PC-3 (cell line): ENCODE measurements at regions not wholly inside any gene's neighbourhood (a gene's known extent, or its start where the extent isn't known, plus 50 kb on each side); places are given as distances from the start of the nearest gene placed in this dataset.

Experiments used
- ATAC-seq: fragments of 200-7000 bp; cut with Tn5 transposase; 2 replicates; pipeline ENCODE4 v1.9.1; 2020; ENCODE audit warnings: mild to moderate bottlenecking, moderate library complexity
- BruUV-seq: library from RNA; stranded (reverse); fragments of 400-500 nt; replicated peaks from 2 replicates; lab custom pipeline; 2021; lab: Mats Ljungman, UMichigan
- CTCF ChIA-PET: fragments of 300-600 bp; sonication (Branson Sonifier 250); formaldehyde crosslinking; loops from one replicate; lab custom pipeline; 2022; ENCODE audit warnings: antibody characterized with exemption; lab: Charles Lee
- POLR2A ChIA-PET: fragments of 300-600 bp; sonication (Branson Sonifier 250); formaldehyde crosslinking; loops from one replicate; lab custom pipeline; 2022; ENCODE audit warnings: antibody characterized with exemption; ENCODE audit not compliant: unreplicated experiment; lab: Charles Lee
- DNase-seq: peaks from one replicate; pipeline ENCODE4 v3.0.0-alpha.2; 2015
- H2AFZ ChIP-seq: fragments of 300-600 bp; sonication (generic); 2 replicates; pipeline ENCODE4 v1.6.0; 2016; ENCODE audit warnings: antibody characterized with exemption, low read length
- H3F3A ChIP-seq: fragments of 300-600 bp; sonication (generic); one replicate; pipeline ENCODE4 v1.6.0; 2017; ENCODE audit warnings: antibody characterized with exemption, low read length, control low read depth, mild to moderate bottlenecking; ENCODE audit not compliant: unreplicated experiment
- H3K27ac ChIP-seq: fragments of 300-600 bp; sonication (generic); 2 replicates; pipeline ENCODE4 v1.5.1; 2016; ENCODE audit warnings: mild to moderate bottlenecking, low read length
- H3K27me3 ChIP-seq: fragments of 300-600 bp; sonication (generic); 2 replicates; pipeline ENCODE4 v1.6.1; 2016; ENCODE audit warnings: low read length, mixed read lengths
- H3K36me3 ChIP-seq: fragments of 300-600 bp; sonication (generic); 2 replicates; pipeline ENCODE4 v1.6.1; 2016; ENCODE audit warnings: low read depth, mixed run types, low read length, mixed read lengths
- H3K4me1 ChIP-seq: fragments of 300-600 bp; sonication (generic); 2 replicates; pipeline ENCODE4 v1.5.1; 2016; ENCODE audit warnings: low read length; ENCODE audit not compliant: insufficient read depth
- H3K4me2 ChIP-seq: fragments of 300-600 bp; sonication (generic); 2 replicates; pipeline ENCODE4 v1.6.0; 2016; ENCODE audit warnings: low read length
- H3K4me3 ChIP-seq: fragments of 300-600 bp; sonication (generic); 2 replicates; pipeline ENCODE4 v1.5.1; 2016; ENCODE audit warnings: mild to moderate bottlenecking, low read length, mixed read lengths
- H3K79me2 ChIP-seq: fragments of 300-600 bp; sonication (generic); 2 replicates; pipeline ENCODE4 v1.6.1; 2017; ENCODE audit warnings: low read length, mixed read lengths
- H3K9ac ChIP-seq: fragments of 300-600 bp; sonication (generic); 2 replicates; pipeline ENCODE4 v1.6.0; 2016; ENCODE audit warnings: mild to moderate bottlenecking, low read length
- H3K9me2 ChIP-seq: fragments of 300-600 bp; sonication (generic); replicated peaks from 2 replicates; pipeline ENCODE4 v1.6.1; 2016; ENCODE audit warnings: mixed run types, low read length, mixed read lengths
- H3K9me3 ChIP-seq: fragments of 300-600 bp; sonication (generic); 2 replicates; pipeline ENCODE4 v1.6.1; 2016; ENCODE audit warnings: low read length, mixed read lengths
- H4K20me1 ChIP-seq: fragments of 300-600 bp; sonication (generic); 2 replicates; pipeline ENCODE4 v1.6.1; 2016; ENCODE audit warnings: low read length, mixed read lengths
- CTCF ChIP-seq: fragments of 300-600 bp; sonication (generic); conservative IDR thresholded peaks from 2 replicates; pipeline ENCODE4 v1.5.1; 2017; ENCODE audit warnings: antibody characterized with exemption, low read depth, mild to moderate bottlenecking, low read length
- EZH2 ChIP-seq: fragments of 300-600 bp; sonication (generic); IDR thresholded peaks from one replicate; pipeline ENCODE4 v1.6.1; 2017; ENCODE audit warnings: antibody characterized with exemption, mild to moderate bottlenecking, low read length; ENCODE audit not compliant: unreplicated experiment
- EZH2phosphoT487 ChIP-seq: fragments of 300-600 bp; sonication (generic); IDR thresholded peaks from 2 replicates; pipeline ENCODE4 v1.6.1; 2018; ENCODE audit warnings: mild to moderate bottlenecking, antibody characterized with exemption, low read length, borderline replicate concordance
- intact Hi-C: fragments of 100-400 bp; cut with micrococcal nuclease; formaldehyde crosslinking; loops from 2 replicates; pipeline ENCODE4 v1.9.0; 2023

- DNase-seq (no peak), ATAC-seq (no peak)
- Histone ChIP-seq H3K36me3 (no peaks in the 10 kb centered on the region), H3K4me3 (no peak overlapping the region), H2AFZ (no peak overlapping the region), H3K4me2 (no peak overlapping the region), H3K4me1 (peaks cover 12% of the 10 kb centered on the region), H3K79me2 (no peaks in the 10 kb centered on the region), H3K27ac (no peak overlapping the region), H3K9ac (no peak overlapping the region), H3K27me3 (no peaks in the 10 kb centered on the region), H3K9me3 (no peaks in the 10 kb centered on the region), H3F3A (no peaks in the 10 kb centered on the region), H4K20me1 (no peaks in the 10 kb centered on the region), H3K9me2 (no peaks in the 10 kb centered on the region)
- POLR2A ChIA-PET = no interaction called here
- CTCF ChIA-PET = no interaction called here
- no TSS peak for BruUV-seq
- intact Hi-C loops = no loop called here
- no peak for TF ChIP-seq CTCF
- TF ChIP-seq EZH2phosphoT487 = no peak
- TF ChIP-seq EZH2 = no peak
Observed at GRCh38 chr13:99122171-99122570, 78.5 kb upstream of the UBAC2 start.

GRCh38 chr13:99123101-99124045, 77.3 kb upstream of the UBAC2 start:
- intact Hi-C loops = no loop called here
- no peaks in the 10 kb centered on the region for H3F3A ChIP-seq
- H4K20me1 ChIP-seq = no peaks in the 10 kb centered on the region
- H3K79me2 ChIP-seq = no peaks in the 10 kb centered on the region
- H3K36me3 ChIP-seq = no peaks in the 10 kb centered on the region
- no peak overlapping the region for H3K9ac ChIP-seq
- no peaks in the 10 kb centered on the region for H3K9me3 ChIP-seq
- DNase-seq = no peak
- ATAC-seq = no peak
- no peaks in the 10 kb centered on the region for H3K9me2 ChIP-seq
- no peak overlapping the region for H3K27ac ChIP-seq
- no peaks in the 10 kb centered on the region for H3K27me3 ChIP-seq
- POLR2A ChIA-PET = no interaction called here
- no TSS peak for BruUV-seq
- no peak overlapping the region for H3K4me3 ChIP-seq
- no peak overlapping the region for H3K4me2 ChIP-seq
- peaks cover 12% of the 10 kb centered on the region for H3K4me1 ChIP-seq
- H2AFZ ChIP-seq = no peak overlapping the region
- TF ChIP-seq EZH2phosphoT487 (no peak), CTCF (no peak), EZH2 (no peak)
- CTCF ChIA-PET = no interaction called here

GRCh38 chr13:99124046-99124400, 76.6 kb upstream of the UBAC2 start:
- Histone ChIP-seq H3K27me3 (no peaks in the 10 kb centered on the region), H3K9ac (no peak overlapping the region), H3K4me1 (peaks cover 12% of the 10 kb centered on the region), H2AFZ (no peak overlapping the region), H3K9me2 (no peaks in the 10 kb centered on the region), H3K27ac (no peak overlapping the region), H3K36me3 (no peaks in the 10 kb centered on the region), H3K4me2 (no peak overlapping the region), H3F3A (no peaks in the 10 kb centered on the region), H3K79me2 (no peaks in the 10 kb centered on the region), H3K4me3 (no peak overlapping the region), H4K20me1 (no peaks in the 10 kb centered on the region), H3K9me3 (no peaks in the 10 kb centered on the region)
- ChIA-PET CTCF (no interaction called here), POLR2A (no interaction called here)
- TF ChIP-seq EZH2phosphoT487 (no peak), EZH2 (no peak)
- ATAC-seq (no peak), DNase-seq (no peak)
- no TSS peak for BruUV-seq
- intact Hi-C loops = no loop called here
